WTC11 (cell line): ENCODE measurements at regions not wholly inside any gene's neighbourhood (a gene's known extent, or its start where the extent isn't known, plus 50 kb on each side); places are given as distances from the start of the nearest gene placed in this dataset.

Source experiments
- ATAC-seq: fragments of 200-7000 bp; cut with Tn5 transposase; 2 replicates; pipeline ENCODE4 v1.10.0; 2021; ENCODE audit warnings: mild to moderate bottlenecking, moderate library complexity
- CTCF ChIA-PET: fragments of 300-600 bp; sonication (Branson Sonifier 250); formaldehyde crosslinking; loops from one replicate; lab custom pipeline; 2021; ENCODE audit warnings: antibody characterized with exemption; lab: Charles Lee
- POLR2A ChIA-PET: fragments of 350-600 bp; sonication (Branson Sonifier 250); formaldehyde crosslinking; loops from one replicate; lab custom pipeline; 2021; ENCODE audit warnings: antibody characterized with exemption; lab: Charles Lee
- DNase-seq: peaks from one replicate; pipeline ENCODE4 v3.0.0; 2021; ENCODE audit warnings: low spot score
- H3K27ac Mint-ChIP-seq: 2 replicates; pipeline ENCODE4 v1.8.0; 2021; ENCODE audit warnings: mixed read lengths
- H3K27me3 Mint-ChIP-seq: 2 replicates; pipeline ENCODE4 v1.8.0; 2021; ENCODE audit warnings: low read depth, mild to moderate bottlenecking, moderate library complexity, mixed read lengths
- H3K36me3 Mint-ChIP-seq: 2 replicates; pipeline ENCODE4 v1.8.0; 2021; ENCODE audit warnings: mixed read lengths
- H3K4me1 Mint-ChIP-seq: 2 replicates; pipeline ENCODE4 v1.8.0; 2022; ENCODE audit warnings: mixed read lengths
- H3K4me3 Mint-ChIP-seq: 2 replicates; pipeline ENCODE4 v1.8.0; 2021; ENCODE audit warnings: mild to moderate bottlenecking, moderate library complexity, mixed read lengths
- H3K9me3 Mint-ChIP-seq: 2 replicates; pipeline ENCODE4 v1.8.0; 2021; ENCODE audit warnings: mixed read lengths
- ATF2 ChIP-seq: sonication (generic); formaldehyde crosslinking; IDR thresholded peaks from 2 replicates; pipeline ENCODE4 v1.8.1; 2022; ENCODE audit warnings: low read depth, missing genetic modification reagents, borderline replicate concordance
- CDX4 ChIP-seq: fragments of 250-450 bp; sonication (Bioruptor Pico); IDR thresholded peaks from 2 replicates; pipeline ENCODE4 v1.9.0; 2021; ENCODE audit warnings: moderate library complexity, mild to moderate bottlenecking, inconsistent platforms, borderline replicate concordance
- ESRRA ChIP-seq: sonication (generic); formaldehyde crosslinking; IDR thresholded peaks from 2 replicates; pipeline ENCODE4 v1.8.1; 2022; ENCODE audit warnings: mild to moderate bottlenecking, missing genetic modification reagents, borderline replicate concordance
- ETV6 ChIP-seq: sonication (generic); formaldehyde crosslinking; IDR thresholded peaks from 2 replicates; pipeline ENCODE4 v1.8.1; 2022; ENCODE audit warnings: mild to moderate bottlenecking, missing genetic modification reagents
- FOXJ3 ChIP-seq: sonication (generic); formaldehyde crosslinking; IDR thresholded peaks from 2 replicates; pipeline ENCODE4 v1.9.0; 2021; ENCODE audit warnings: missing genetic modification reagents, mild to moderate bottlenecking, borderline replicate concordance
- IRF1 ChIP-seq: sonication (generic); formaldehyde crosslinking; IDR thresholded peaks from 2 replicates; pipeline ENCODE4 v1.8.0; 2023; ENCODE audit warnings: missing genetic modification reagents
- JAZF1 ChIP-seq: fragments of 250-450 bp; sonication (Bioruptor Pico); IDR thresholded peaks from 2 replicates; pipeline ENCODE4 v1.9.0; 2021; ENCODE audit warnings: moderate library complexity, mild to moderate bottlenecking, inconsistent platforms
- KAT7 ChIP-seq: sonication (generic); formaldehyde crosslinking; IDR thresholded peaks from 2 replicates; pipeline ENCODE4 v1.8.1; 2023; ENCODE audit warnings: missing genetic modification reagents, mild to moderate bottlenecking, borderline replicate concordance
- NFE2L1 ChIP-seq: sonication (generic); formaldehyde crosslinking; IDR thresholded peaks from 2 replicates; pipeline ENCODE4 v1.8.1; 2023; ENCODE audit warnings: missing genetic modification reagents
- PRRX2 ChIP-seq: fragments of 250-450 bp; sonication (Bioruptor Pico); IDR thresholded peaks from 2 replicates; pipeline ENCODE4 v1.8.0; 2021; ENCODE audit warnings: mild to moderate bottlenecking
- SOX15 ChIP-seq: fragments of 250-450 bp; sonication (Bioruptor Pico); IDR thresholded peaks from 2 replicates; pipeline ENCODE4 v1.9.0; 2021; ENCODE audit warnings: mild to moderate bottlenecking
- STAT6 ChIP-seq: sonication (generic); formaldehyde crosslinking; conservative IDR thresholded peaks from 2 replicates; pipeline ENCODE4 v1.8.1; 2023; ENCODE audit warnings: mild to moderate bottlenecking, low read depth, missing genetic modification reagents, moderate library complexity
- TEAD1 ChIP-seq: sonication (generic); formaldehyde crosslinking; IDR thresholded peaks from 2 replicates; pipeline ENCODE4 v1.8.0; 2022; ENCODE audit warnings: mild to moderate bottlenecking, missing genetic modification reagents
- ZNF121 ChIP-seq: sonication (generic); formaldehyde crosslinking; IDR thresholded peaks from 2 replicates; pipeline ENCODE4 v1.8.0; 2023; ENCODE audit warnings: missing genetic modification reagents
- ZNF317 ChIP-seq: sonication (generic); formaldehyde crosslinking; IDR thresholded peaks from 2 replicates; pipeline ENCODE4 v1.8.1; 2023; ENCODE audit warnings: low read depth, mild to moderate bottlenecking, moderate library complexity, missing genetic modification reagents, borderline replicate concordance
- ZNF416 ChIP-seq: fragments of 250-450 bp; sonication (Bioruptor Pico); IDR thresholded peaks from 2 replicates; pipeline ENCODE4 v1.9.0; 2021; ENCODE audit warnings: mild to moderate bottlenecking, inconsistent platforms
- ZNF423 ChIP-seq: fragments of 250-450 bp; sonication (Bioruptor Pico); IDR thresholded peaks from 2 replicates; pipeline ENCODE4 v2.1.2; 2022; ENCODE audit warnings: mild to moderate bottlenecking, moderate library complexity
- ZNF532 ChIP-seq: fragments of 250-450 bp; sonication (Bioruptor Pico); IDR thresholded peaks from 2 replicates; pipeline ENCODE4 v1.9.0; 2021; ENCODE audit warnings: mild to moderate bottlenecking, borderline replicate concordance
- ZNF671 ChIP-seq: fragments of 250-450 bp; sonication (Bioruptor Pico); IDR thresholded peaks from 2 replicates; pipeline ENCODE4 v1.8.0; 2021; ENCODE audit warnings: mild to moderate bottlenecking

GRCh38 chr12:132399092-132400010, 70.0 kb upstream of the GALNT9 start:
- no peak for ATAC-seq
- POLR2A ChIA-PET = no interaction called here
- no peak overlapping the region for H3K4me3 Mint-ChIP-seq
- H3K36me3 Mint-ChIP-seq = no peaks in the 10 kb centered on the region
- H3K4me1 Mint-ChIP-seq = peaks cover 10% of the 10 kb centered on the region
- DNase-seq = no peak
- TF ChIP-seq IRF1 (CRISPR knock-in tag) = no peak
- TF ChIP-seq, all 79 proteins: peak for 0
- Mint-ChIP-seq H3K27ac (no peak overlapping the region), H3K9me3 (peaks cover 4% of the 10 kb centered on the region), H3K27me3 (peaks cover 58% of the 10 kb centered on the region)
- CTCF ChIA-PET = interaction anchor here (5.1 kb wide), 1 partner anchor 15 kb away, joined by 35 read pairs; no protein-coding TSS in a partner anchor

GRCh38 chr12:132398386-132398991, 69.1 kb upstream of the GALNT9 start:
- H3K4me1 Mint-ChIP-seq = peaks cover 10% of the 10 kb centered on the region
- H3K27me3 Mint-ChIP-seq = peaks cover 59% of the 10 kb centered on the region
- ChIA-PET CTCF (interaction anchor here (5.1 kb wide), 1 partner anchor 16 kb away, joined by 35 read pairs; no protein-coding TSS in a partner anchor), POLR2A (no interaction called here)
- H3K36me3 Mint-ChIP-seq = no peaks in the 10 kb centered on the region
- DNase-seq (no peak), ATAC-seq (no peak)
- no peak overlapping the region for H3K4me3 Mint-ChIP-seq
- TF ChIP-seq ETV6 (CRISPR knock-in tag) (no peak), STAT6 (CRISPR knock-in tag) (no peak), SOX15 (no peak), ZNF416 (no peak), JAZF1 (CRISPR knock-in tag) (no peak), TEAD1 (CRISPR knock-in tag) (no peak), ZNF671 (CRISPR knock-in tag) (no peak), CDX4 (CRISPR knock-in tag) (no peak), ZNF423 (no peak), PRRX2 (CRISPR knock-in tag) (no peak), KAT7 (CRISPR knock-in tag) (no peak), ZNF121 (CRISPR knock-in tag) (no peak), ATF2 (CRISPR knock-in tag) (no peak), FOXJ3 (CRISPR knock-in tag) (no peak), NFE2L1 (CRISPR knock-in tag) (no peak), ESRRA (CRISPR knock-in tag) (no peak), ZNF317 (CRISPR knock-in tag) (no peak), ZNF532 (CRISPR knock-in tag) (no peak)
- peaks cover 6% of the 10 kb centered on the region for H3K9me3 Mint-ChIP-seq
- no peak overlapping the region for H3K27ac Mint-ChIP-seq
